AG10803 (cell line): ENCODE measurements at regions not wholly inside any gene's neighbourhood (a gene's known extent, or its start where the extent isn't known, plus 50 kb on each side); places are given as distances from the start of the nearest gene placed in this dataset.

ENCODE experiments used
- DNase-seq: peaks from one replicate; pipeline ENCODE4 v3.0.0; 2010; ENCODE audit warnings: low read depth
- H3K4me3 ChIP-seq: 2 replicates; pipeline ENCODE4 v1.5.1; 2011; ENCODE audit warnings: mild to moderate bottlenecking, low read length, control low read depth
- TF ChIP-seq, protein P1 (sequence below): conservative IDR thresholded peaks from 2 replicates; pipeline ENCODE4 v1.5.1; 2011; ENCODE audit warnings: mild to moderate bottlenecking, low read length, control low read depth, inconsistent platforms

DNA sequence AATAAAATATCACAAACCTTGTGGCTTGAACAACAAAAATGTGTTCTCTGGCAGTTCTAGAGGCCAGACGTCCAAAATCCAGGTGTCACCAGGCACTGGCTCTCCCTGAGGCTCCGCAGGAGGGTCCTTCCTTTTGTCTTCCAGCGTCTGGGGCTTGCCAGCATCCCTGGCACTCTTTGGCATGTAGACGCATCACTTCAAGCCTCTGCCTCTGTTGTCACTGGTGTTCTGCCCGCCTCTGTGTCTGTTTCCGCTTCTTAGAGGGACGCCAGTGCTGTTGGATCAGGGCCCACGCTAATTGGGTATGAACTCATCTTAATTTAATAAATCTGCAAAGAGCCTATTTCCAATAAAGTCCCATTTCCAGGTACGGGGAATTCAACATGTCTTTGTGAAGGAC lies 273.7 kb upstream of the C1orf174 start:
- TF ChIP-seq, protein P1, sequence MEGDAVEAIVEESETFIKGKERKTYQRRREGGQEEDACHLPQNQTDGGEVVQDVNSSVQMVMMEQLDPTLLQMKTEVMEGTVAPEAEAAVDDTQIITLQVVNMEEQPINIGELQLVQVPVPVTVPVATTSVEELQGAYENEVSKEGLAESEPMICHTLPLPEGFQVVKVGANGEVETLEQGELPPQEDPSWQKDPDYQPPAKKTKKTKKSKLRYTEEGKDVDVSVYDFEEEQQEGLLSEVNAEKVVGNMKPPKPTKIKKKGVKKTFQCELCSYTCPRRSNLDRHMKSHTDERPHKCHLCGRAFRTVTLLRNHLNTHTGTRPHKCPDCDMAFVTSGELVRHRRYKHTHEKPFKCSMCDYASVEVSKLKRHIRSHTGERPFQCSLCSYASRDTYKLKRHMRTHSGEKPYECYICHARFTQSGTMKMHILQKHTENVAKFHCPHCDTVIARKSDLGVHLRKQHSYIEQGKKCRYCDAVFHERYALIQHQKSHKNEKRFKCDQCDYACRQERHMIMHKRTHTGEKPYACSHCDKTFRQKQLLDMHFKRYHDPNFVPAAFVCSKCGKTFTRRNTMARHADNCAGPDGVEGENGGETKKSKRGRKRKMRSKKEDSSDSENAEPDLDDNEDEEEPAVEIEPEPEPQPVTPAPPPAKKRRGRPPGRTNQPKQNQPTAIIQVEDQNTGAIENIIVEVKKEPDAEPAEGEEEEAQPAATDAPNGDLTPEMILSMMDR: no peak
- no peak overlapping the region for H3K4me3 ChIP-seq
- no peak for DNase-seq

DNA sequence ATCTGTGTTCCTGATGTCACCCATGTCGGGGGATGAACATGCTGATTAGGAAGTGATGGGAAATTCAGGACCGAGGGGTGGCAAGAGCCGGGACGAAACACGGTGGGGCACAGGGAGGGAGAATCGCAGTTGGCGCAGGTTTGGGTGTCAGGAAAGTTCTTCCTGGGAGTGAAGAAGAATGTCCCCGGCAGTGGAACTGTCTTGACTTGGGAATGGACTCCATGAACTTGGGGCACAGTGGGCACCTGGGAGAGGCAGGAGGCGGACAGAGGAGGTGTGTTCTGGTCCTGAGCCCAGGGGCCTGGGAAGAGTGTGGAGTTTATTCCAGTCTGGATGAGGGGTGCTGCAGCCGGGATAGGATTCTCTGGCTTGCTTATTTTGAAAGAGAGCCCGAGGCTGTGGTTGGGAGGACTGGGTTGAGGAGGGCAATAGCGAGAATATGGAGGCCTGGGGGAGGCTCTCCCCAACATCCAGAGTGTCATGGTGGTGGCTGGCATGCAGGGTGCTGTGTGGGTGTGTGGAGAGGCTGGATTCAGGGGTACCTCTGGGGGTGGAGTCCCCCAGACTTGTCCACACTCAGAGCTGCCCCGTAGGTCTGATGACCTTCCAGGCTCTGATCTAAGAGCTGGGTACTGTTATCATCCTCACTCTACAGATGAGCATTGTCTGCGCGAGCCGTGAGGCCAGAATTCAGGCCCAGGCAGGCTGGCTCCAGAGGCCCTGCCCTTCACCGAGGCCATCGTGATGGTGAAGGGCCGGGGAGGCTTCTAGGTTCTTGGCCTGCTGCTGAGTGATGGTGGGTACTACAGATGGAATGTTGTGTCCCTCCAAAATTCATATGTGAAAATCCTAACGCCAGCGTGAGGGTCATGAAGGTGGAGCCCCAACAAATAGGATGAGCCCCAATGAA lies 274.5 kb upstream of the C1orf174 start:
- H3K4me3 ChIP-seq: no peak overlapping the region
- no peak for DNase-seq
- TF ChIP-seq, protein P1: no peak

DNA sequence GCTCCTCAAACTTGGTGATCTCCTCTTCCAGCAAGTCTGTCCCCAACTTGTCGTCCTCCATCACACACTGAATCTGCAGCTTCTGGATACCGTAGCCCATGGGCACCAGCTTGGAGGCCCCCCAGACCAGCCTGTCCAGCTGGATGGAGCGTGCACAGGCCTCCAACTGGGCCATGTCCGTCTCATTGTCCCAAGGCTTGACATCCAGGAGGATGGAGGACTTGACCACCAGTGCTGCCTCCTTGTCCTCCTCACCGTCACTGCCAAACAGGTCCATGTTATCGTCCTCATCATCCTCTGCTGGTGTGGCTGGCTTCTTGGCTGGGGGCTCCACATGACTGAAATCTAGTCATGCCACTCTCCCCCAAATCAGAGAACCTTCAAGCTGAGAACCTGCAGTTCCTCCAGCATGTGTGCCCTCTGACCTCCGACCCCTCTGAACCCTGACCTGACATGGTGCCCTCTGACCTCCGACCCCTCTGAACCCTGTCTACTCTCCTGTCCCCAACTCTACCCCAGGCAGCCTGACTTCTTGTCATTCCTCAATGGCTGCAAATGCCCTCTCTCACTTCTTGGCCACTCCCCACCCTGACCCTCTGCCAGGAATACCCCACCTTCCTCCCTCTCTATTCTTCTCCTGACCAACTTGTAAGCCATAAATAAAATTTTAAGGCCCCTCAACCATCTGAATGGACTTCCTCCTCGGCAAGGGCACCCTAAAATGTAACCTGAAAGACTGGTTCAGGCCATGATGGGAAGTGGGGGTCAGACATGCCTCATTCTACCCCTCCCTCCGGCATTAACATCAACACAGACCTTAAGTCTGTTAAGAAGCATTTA lies 275.7 kb upstream of the C1orf174 start:
- H3K4me3 ChIP-seq: no peak overlapping the region
- DNase-seq: no peak
- TF ChIP-seq, protein P1: no peak

DNA sequence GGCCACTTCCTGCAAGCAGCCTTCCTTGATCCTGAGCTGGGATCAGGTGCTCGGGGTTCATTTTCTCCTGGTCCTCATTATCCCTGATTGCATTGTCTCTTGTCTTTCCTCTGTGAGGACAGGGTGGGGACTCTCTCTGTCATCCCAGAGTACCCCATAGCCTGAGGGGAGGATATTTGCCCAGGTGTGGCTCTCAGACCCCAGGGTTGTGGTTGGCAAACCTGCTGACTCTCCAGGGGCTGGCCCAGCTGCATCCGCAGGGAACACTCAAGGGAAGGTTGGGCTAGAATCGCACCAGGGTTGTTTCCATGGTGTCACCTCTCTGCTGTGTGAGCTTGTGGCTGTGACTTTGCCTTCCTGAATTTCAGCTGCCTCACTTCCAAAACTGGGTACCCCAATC lies 276.8 kb upstream of the C1orf174 start:
- no peak for DNase-seq
- no peak overlapping the region for H3K4me3 ChIP-seq
- TF ChIP-seq, protein P1: no peak

DNA sequence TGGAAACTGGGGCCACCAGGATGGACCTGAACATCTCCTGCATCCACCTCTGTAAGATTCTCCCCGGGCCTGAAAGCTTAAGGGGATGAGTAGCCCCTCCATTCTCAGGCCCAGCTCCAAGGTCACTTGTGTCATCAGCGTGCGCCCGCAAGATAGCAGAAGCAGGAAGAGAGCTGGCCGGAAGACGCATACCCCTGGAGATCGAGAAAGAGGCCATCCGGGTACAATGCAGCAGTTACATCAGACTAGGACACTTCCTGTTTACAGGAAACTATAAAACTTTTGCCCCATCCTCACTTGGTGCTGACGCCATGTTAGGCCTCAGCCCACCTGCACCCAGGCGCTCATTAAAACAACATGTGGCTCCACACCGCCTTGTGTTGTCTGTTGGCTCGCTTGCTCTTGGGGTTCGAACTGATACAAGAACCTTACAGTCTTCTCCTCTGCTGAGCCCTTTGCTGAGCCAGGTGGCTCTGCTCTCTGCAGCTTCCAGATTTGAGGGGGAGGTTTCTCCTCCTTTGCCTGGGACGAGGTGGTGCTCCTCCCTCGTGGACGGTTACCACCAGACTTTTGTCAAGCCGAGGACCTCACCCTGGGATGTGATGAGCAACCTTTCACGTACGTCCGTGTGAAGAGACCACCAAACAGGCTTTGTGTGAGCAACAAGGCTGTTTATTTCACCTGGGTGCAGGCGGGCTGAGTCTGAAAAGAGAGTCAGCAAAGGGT lies 277.5 kb upstream of the C1orf174 start:
- TF ChIP-seq, protein P1: no peak
- no peak overlapping the region for H3K4me3 ChIP-seq
- DNase-seq: no peak

DNA sequence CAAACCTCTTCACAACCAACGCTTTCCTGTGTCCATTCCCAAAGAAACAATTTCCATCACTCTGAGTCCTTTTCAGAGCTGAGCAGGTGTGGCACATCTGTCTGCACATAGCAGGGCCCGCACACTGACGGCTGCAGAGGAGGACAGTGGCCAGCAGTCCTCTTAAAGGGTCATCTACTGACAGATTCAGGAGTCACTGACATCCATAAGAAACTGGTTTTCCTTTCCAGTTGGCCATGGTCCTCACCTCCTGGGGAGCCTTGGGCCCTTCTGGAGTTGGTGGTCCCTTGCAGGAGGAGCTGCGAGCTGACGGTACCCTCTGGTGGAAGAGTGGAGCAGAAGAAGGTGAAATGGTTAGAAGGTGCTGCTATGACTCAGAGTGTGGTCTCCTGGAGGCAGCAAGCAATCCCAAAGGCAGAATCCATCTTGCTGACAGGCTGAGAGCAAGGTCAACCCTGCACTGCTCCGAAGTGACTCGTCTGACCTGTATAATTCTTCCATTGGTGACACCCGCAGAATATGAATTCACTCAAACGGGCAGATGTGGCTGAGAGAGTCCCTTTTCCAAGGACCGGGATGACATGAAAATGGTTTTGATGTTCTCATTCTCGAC lies 278.5 kb upstream of the C1orf174 start:
- DNase-seq: no peak
- H3K4me3 ChIP-seq: no peak overlapping the region
- TF ChIP-seq, protein P1: no peak
